ENCODE measurements at regions not wholly inside any gene's neighbourhood (a gene's known extent, or its start where the extent isn't known, plus 50 kb on each side); places are given as distances from the start of the nearest gene placed in this dataset.

DNA sequence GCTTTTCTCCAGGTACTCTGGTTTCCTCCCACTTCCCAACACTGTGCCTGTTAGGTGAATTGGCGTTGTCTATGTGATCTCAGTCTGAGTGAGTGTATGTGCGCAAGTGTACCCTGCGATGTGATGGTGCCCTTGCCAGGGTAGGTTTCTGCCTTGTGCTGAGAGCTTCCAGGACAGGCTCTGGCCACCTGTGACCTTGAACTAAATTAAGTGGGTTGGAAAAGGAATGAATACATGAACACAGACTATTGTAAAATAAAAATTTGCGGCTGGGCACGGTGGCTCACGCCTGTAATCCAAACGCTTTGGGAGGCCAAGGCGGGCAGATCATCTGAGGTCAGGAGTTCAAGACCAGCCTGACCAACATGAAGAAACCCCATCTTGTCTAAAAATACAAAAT, 678.0 kb downstream of the DHX35 start:
- TF ChIP-seq, protein P1, sequence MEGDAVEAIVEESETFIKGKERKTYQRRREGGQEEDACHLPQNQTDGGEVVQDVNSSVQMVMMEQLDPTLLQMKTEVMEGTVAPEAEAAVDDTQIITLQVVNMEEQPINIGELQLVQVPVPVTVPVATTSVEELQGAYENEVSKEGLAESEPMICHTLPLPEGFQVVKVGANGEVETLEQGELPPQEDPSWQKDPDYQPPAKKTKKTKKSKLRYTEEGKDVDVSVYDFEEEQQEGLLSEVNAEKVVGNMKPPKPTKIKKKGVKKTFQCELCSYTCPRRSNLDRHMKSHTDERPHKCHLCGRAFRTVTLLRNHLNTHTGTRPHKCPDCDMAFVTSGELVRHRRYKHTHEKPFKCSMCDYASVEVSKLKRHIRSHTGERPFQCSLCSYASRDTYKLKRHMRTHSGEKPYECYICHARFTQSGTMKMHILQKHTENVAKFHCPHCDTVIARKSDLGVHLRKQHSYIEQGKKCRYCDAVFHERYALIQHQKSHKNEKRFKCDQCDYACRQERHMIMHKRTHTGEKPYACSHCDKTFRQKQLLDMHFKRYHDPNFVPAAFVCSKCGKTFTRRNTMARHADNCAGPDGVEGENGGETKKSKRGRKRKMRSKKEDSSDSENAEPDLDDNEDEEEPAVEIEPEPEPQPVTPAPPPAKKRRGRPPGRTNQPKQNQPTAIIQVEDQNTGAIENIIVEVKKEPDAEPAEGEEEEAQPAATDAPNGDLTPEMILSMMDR (IDR thresholded peaks at IDR 0.05; ENCODE audit: low read depth, low read length, poor library complexity, severe bottlenecking) = no peak
- no peak for TF ChIP-seq EZH2phosphoT487 (IDR thresholded peaks at IDR 0.05; ENCODE audit: borderline replicate concordance, low read length)

All from DOHH2 (cell line).